ENCODE measurements at regions not wholly inside any gene's neighbourhood (a gene's known extent, or its start where the extent isn't known, plus 50 kb on each side); places are given as distances from the start of the nearest gene placed in this dataset.
A peak's percentile ranks its signal among the peaks of the same experiment; 100 is the strongest.

GRCh38 chr3:8128686-8129085, 372.9 kb upstream of the LMCD1 start:
- ChIA-PET POLR2A (no interaction called here), RAD21 (ENCODE audit: unreplicated experiment) (no interaction called here), SMC1A (ENCODE audit: uncharacterized antibody, unreplicated experiment) (no interaction called here), CTCF (no interaction called here)
- FAIRE-seq (no peak), DNase-seq (ENCODE audit: low read depth, low spot score) (no peak), ATAC-seq (no peak)
- TF ChIP-seq SUPT20H (IDR thresholded peaks at IDR 0.05; ENCODE audit: borderline replicate concordance, control insufficient read depth, low read depth, low read length) (no peak), USF2 (IDR thresholded peaks at IDR 0.05; ENCODE audit: borderline replicate concordance, low read depth, low read length) (no peak), ZZZ3 (IDR thresholded peaks at IDR 0.05; ENCODE audit: control insufficient read depth, insufficient read length, low read depth) (no peak), TAF1 (IDR thresholded peaks at IDR 0.05; ENCODE audit: borderline replicate concordance, low read depth, low read length) (no peak)
- TF ChIP-seq, protein P1, sequence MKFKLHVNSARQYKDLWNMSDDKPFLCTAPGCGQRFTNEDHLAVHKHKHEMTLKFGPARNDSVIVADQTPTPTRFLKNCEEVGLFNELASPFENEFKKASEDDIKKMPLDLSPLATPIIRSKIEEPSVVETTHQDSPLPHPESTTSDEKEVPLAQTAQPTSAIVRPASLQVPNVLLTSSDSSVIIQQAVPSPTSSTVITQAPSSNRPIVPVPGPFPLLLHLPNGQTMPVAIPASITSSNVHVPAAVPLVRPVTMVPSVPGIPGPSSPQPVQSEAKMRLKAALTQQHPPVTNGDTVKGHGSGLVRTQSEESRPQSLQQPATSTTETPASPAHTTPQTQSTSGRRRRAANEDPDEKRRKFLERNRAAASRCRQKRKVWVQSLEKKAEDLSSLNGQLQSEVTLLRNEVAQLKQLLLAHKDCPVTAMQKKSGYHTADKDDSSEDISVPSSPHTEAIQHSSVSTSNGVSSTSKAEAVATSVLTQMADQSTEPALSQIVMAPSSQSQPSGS (IDR thresholded peaks at IDR 0.05; ENCODE audit: low read length): no peak
- Histone ChIP-seq H3K4me3 (no peak overlapping the region), H3K4me2 (ENCODE audit: control insufficient read depth, insufficient read depth) (no peak overlapping the region), H3K36me3 (ENCODE audit: control insufficient read depth in 2 of 2, insufficient read depth in 2 of 2, low read length in 1 of 2) (no peaks in the 10 kb centered on the region), H3K27ac (ENCODE audit: control insufficient read depth, insufficient read depth) (no peak overlapping the region), H3K9me3 (replicated peaks; ENCODE audit: control insufficient read depth, insufficient read depth, low read length) (no peaks in the 10 kb centered on the region), H2AFZ (ENCODE audit: control insufficient read depth, low read depth, low read length) (no peak overlapping the region), H3K27me3 (replicated peaks in 1 of 2; ENCODE audit: control insufficient read depth in 2 of 2, insufficient read depth in 2 of 2, low read length in 1 of 2) (no peaks in the 10 kb centered on the region), H3K4me1 (ENCODE audit: control insufficient read depth, insufficient read depth, low read length) (no peaks in the 10 kb centered on the region), H3K79me2 (ENCODE audit: control insufficient read depth, insufficient read depth, low read length) (no peaks in the 10 kb centered on the region), H3K9ac (ENCODE audit: control insufficient read depth, insufficient read depth, low read length) (no peak overlapping the region), H4K20me1 (ENCODE audit: control insufficient read depth, insufficient read depth) (no peaks in the 10 kb centered on the region)
- WGBS (ENCODE audit: insufficient coverage, insufficient replicate concordance, low lambda C conversion rate, missing lambda C conversion rate): 0% methylated on average over 2 of the region's 2 CpGs
- in situ Hi-C loops (cut with MboI): no loop called here
- BruUV-seq (replicated peaks): no TSS peak
- intact Hi-C loops (cut with micrococcal nuclease; ENCODE audit: unreplicated experiment): no loop called here

DNA sequence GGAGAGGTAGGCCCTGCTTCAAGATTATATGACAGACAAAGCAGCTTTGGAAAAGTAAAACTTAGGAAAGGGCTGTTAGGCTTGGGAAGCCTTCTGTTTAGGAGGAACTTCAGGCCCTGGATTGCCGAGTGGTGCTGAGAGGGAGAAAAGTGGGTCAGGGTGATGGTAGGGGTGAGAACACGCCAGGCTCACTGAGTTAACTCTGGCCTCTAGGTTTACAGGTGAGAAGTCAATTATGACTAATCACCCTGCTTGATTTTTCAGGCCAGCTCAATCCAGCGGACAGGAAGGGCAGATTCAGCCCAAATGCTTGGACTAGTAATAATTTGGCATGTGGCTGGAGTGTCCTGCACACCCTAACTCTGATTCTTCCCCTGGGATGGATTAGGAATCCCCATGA, 365.1 kb upstream of the LMCD1 start:
- Histone ChIP-seq H3K9me3 (replicated peaks; ENCODE audit: control insufficient read depth, insufficient read depth, low read length) (no peaks in the 10 kb centered on the region), H3K27me3 (replicated peaks in 1 of 2; ENCODE audit: control insufficient read depth in 2 of 2, insufficient read depth in 2 of 2, low read length in 1 of 2) (0 out of 4 replicates have a peak, but pooled peaks cover 0 to 2% of the 10 kb centered on the region in 2 experiments), H3K4me2 (ENCODE audit: control insufficient read depth, insufficient read depth) (no peak overlapping the region), H3K36me3 (ENCODE audit: control insufficient read depth in 2 of 2, insufficient read depth in 2 of 2, low read length in 1 of 2) (no peaks in the 10 kb centered on the region), H3K4me1 (ENCODE audit: control insufficient read depth, insufficient read depth, low read length) (no peaks in the 10 kb centered on the region), H4K20me1 (ENCODE audit: control insufficient read depth, insufficient read depth) (no peaks in the 10 kb centered on the region), H3K27ac (ENCODE audit: control insufficient read depth, insufficient read depth) (no peak overlapping the region), H3K79me2 (ENCODE audit: control insufficient read depth, insufficient read depth, low read length) (no peaks in the 10 kb centered on the region), H2AFZ (ENCODE audit: control insufficient read depth, low read depth, low read length) (no peak overlapping the region), H3K9ac (ENCODE audit: control insufficient read depth, insufficient read depth, low read length) (no peak overlapping the region), H3K4me3 (no peak overlapping the region)
- RAD21 ChIA-PET (ENCODE audit: unreplicated experiment): no interaction called here
- CTCF ChIA-PET: no interaction called here
- intact Hi-C loops (cut with micrococcal nuclease; ENCODE audit: unreplicated experiment) (no loop called here), in situ Hi-C loops (cut with MboI) (no loop called here)
- ATAC-seq: peak; percentile 54
- WGBS (ENCODE audit: insufficient coverage, insufficient replicate concordance, low lambda C conversion rate, missing lambda C conversion rate): 6% methylated on average over 3 of the region's 3 CpGs
- SMC1A ChIA-PET (ENCODE audit: uncharacterized antibody, unreplicated experiment): no interaction called here
- no peak for FAIRE-seq
- POLR2A ChIA-PET: no interaction called here
- DNase-seq (ENCODE audit: low read depth, low spot score): no peak
- no TSS peak for BruUV-seq (replicated peaks)
- TF ChIP-seq MTA2 (IDR thresholded peaks at IDR 0.05; ENCODE audit: low read depth): no peak
- TF ChIP-seq ZNF24 (IDR thresholded peaks at IDR 0.05): no peak
- TF ChIP-seq LARP7 (IDR thresholded peaks at IDR 0.05): no peak
- TF ChIP-seq KAT2A (conservative IDR thresholded peaks at IDR 0.05; ENCODE audit: control insufficient read depth, low read depth, low read length): no peak
- TF ChIP-seq, protein P2, sequence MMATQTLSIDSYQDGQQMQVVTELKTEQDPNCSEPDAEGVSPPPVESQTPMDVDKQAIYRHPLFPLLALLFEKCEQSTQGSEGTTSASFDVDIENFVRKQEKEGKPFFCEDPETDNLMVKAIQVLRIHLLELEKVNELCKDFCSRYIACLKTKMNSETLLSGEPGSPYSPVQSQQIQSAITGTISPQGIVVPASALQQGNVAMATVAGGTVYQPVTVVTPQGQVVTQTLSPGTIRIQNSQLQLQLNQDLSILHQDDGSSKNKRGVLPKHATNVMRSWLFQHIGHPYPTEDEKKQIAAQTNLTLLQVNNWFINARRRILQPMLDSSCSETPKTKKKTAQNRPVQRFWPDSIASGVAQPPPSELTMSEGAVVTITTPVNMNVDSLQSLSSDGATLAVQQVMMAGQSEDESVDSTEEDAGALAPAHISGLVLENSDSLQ (IDR thresholded peaks at IDR 0.05): no peak
- TF ChIP-seq RELA (IDR thresholded peaks at IDR 0.05; ENCODE audit: borderline replicate concordance, partially characterized antibody): no peak
- no peak for TF ChIP-seq SIX5 (IDR thresholded peaks at IDR 0.05; ENCODE audit: low read depth, low read length, severe bottlenecking)
- no peak for TF ChIP-seq GATAD2B (conservative IDR thresholded peaks at IDR 0.05; ENCODE audit: low read depth)
- TF ChIP-seq IRF5 (IDR thresholded peaks at IDR 0.05; ENCODE audit: borderline replicate concordance): no peak
- no peak for TF ChIP-seq MEF2A (IDR thresholded peaks at IDR 0.05; ENCODE audit: insufficient read depth, low read depth, low read length)
- no peak for TF ChIP-seq TAF1 (IDR thresholded peaks at IDR 0.05; ENCODE audit: borderline replicate concordance, low read depth, low read length)
